H1 (cell line): ENCODE measurements at regions not wholly inside any gene's neighbourhood (a gene's known extent, or its start where the extent isn't known, plus 50 kb on each side); places are given as distances from the start of the nearest gene placed in this dataset.

Experiments used
- CTCF ChIA-PET: fragments of 300-600 bp; sonication (Branson Sonifier 250); formaldehyde crosslinking; loops from one replicate; lab custom pipeline; 2021; ENCODE audit not compliant: partially characterized antibody; lab: Charles Lee
- POLR2A ChIA-PET: fragments of 300-600 bp; sonication (Branson Sonifier 250); formaldehyde crosslinking; loops from one replicate; lab custom pipeline; 2021; ENCODE audit warnings: inconsistent platforms; ENCODE audit not compliant: partially characterized antibody; lab: Charles Lee
- DNase-seq, 2 experiments: peaks; one replicate each; pipeline versions ENCODE4 v3.0.0 to v3.0.0-alpha.2; 2010 to 2022; ENCODE audit warnings: low spot score in 2 of 2, low read depth in 1 of 2, mixed read lengths in 1 of 2
- FAIRE-seq: peaks from 2 replicates; lab custom pipeline; 2011; peaks lifted over from hg19 to GRCh38; lab: Jason Lieb, UNC
- H2AFZ ChIP-seq: 2 replicates; pipeline ENCODE4 v1.8.1; 2012; ENCODE audit warnings: low read length, inconsistent platforms
- H2AK5ac ChIP-seq: 2 replicates; pipeline ENCODE4 v1.6.1; 2013; ENCODE audit warnings: low read depth, low read length
- H2BK120ac ChIP-seq: replicated peaks from 2 replicates; pipeline ENCODE3; 2013; ENCODE audit warnings: low read depth, low read length, inconsistent platforms
- H2BK12ac ChIP-seq: 2 replicates; pipeline ENCODE4 v1.6.1; 2013; ENCODE audit warnings: low read depth, low read length
- H2BK15ac ChIP-seq: 2 replicates; pipeline ENCODE4 v1.6.1; 2013; ENCODE audit warnings: low read length
- H2BK20ac ChIP-seq: 2 replicates; pipeline ENCODE4 v1.6.1; 2013; ENCODE audit warnings: low read length
- H2BK5ac ChIP-seq: 2 replicates; pipeline ENCODE4 v1.6.1; 2013; ENCODE audit warnings: low read depth, low read length
- H3K14ac ChIP-seq: 2 replicates; pipeline ENCODE4 v1.6.1; 2013; ENCODE audit warnings: inconsistent platforms; ENCODE audit not compliant: insufficient read length
- H3K18ac ChIP-seq: 2 replicates; pipeline ENCODE4 v1.6.1; 2013; ENCODE audit warnings: low read length; ENCODE audit errors: extremely low read depth
- H3K23ac ChIP-seq: 2 replicates; pipeline ENCODE4 v1.6.1; 2013; ENCODE audit warnings: inconsistent platforms; ENCODE audit not compliant: insufficient read length
- H3K23me2 ChIP-seq: 2 replicates; pipeline ENCODE4 v1.6.1; 2013; ENCODE audit warnings: low read depth, low read length
- H3K27ac ChIP-seq: 2 replicates; pipeline ENCODE4 v1.6.1; 2011; ENCODE audit warnings: low read depth, low read length, inconsistent platforms
- H3K27me3 ChIP-seq, 4 experiments: replicated peaks in 1 of 4; 1 replicate in 1 of 4; 2 replicates in 3 of 4; pipeline versions ENCODE4 v1.6.1 to v1.8.1; 2011 to 2013; ENCODE audit warnings: low read length in 3 of 4, mild to moderate bottlenecking in 3 of 4, inconsistent platforms in 2 of 4, mixed read lengths in 2 of 4, moderate library complexity in 1 of 4; ENCODE audit not compliant: control insufficient read depth in 3 of 4, insufficient read depth in 3 of 4; ENCODE audit errors: extremely low read depth in 1 of 4
- H3K36me3 ChIP-seq, 4 experiments: 2 replicates each; pipeline versions ENCODE4 v1.6.1 to v1.8.1; 2011 to 2013; ENCODE audit warnings: mild to moderate bottlenecking in 4 of 4, low read length in 3 of 4, moderate library complexity in 2 of 4, control low read depth in 1 of 4, inconsistent platforms in 1 of 4; ENCODE audit not compliant: insufficient read depth in 4 of 4, control insufficient read depth in 2 of 4
- H3K4ac ChIP-seq: replicated peaks from 2 replicates; pipeline ENCODE3; 2013; ENCODE audit warnings: low read length, low read depth, mixed read lengths, inconsistent platforms; ENCODE audit not compliant: insufficient read length
- H3K4me1 ChIP-seq, 4 experiments: replicated peaks in 1 of 4; 1 replicate in 1 of 4; 2 replicates in 3 of 4; pipeline versions ENCODE4 v1.6.1 to v1.8.1; 2011 to 2013; ENCODE audit warnings: low read length in 3 of 4, inconsistent platforms in 2 of 4, mixed read lengths in 1 of 4; ENCODE audit not compliant: insufficient read depth in 4 of 4, control insufficient read depth in 3 of 4
- H3K4me2 ChIP-seq, 2 experiments: 2 replicates each; pipeline versions ENCODE4 v1.6.1 to v1.8.1; 2011 to 2013; ENCODE audit warnings: low read depth in 2 of 2, low read length in 2 of 2, control low read depth in 1 of 2, inconsistent platforms in 1 of 2, mild to moderate bottlenecking in 1 of 2; ENCODE audit not compliant: insufficient read depth in 1 of 2
- H3K4me3 ChIP-seq, 4 experiments: fragments of 200-600, 300-600 bp in 1 of 4; sonication (generic), shearing (Covaris generic), sonication (Bioruptor Twin) in 1 of 4; 2 replicates each; pipeline versions ENCODE4 v1.5.1 to v1.8.1; 2011 to 2016; ENCODE audit warnings: low read length in 4 of 4, low read depth in 3 of 4, control low read depth in 2 of 4, inconsistent platforms in 2 of 4, mild to moderate bottlenecking in 2 of 4, mixed read lengths in 1 of 4, moderate library complexity in 1 of 4; ENCODE audit not compliant: insufficient read depth in 2 of 4; ENCODE audit errors: extremely low read depth in 1 of 4
- H3K56ac ChIP-seq: replicated peaks from 2 replicates; pipeline ENCODE3; 2013; ENCODE audit warnings: low read depth, mild to moderate bottlenecking, mixed read lengths, low read length, inconsistent platforms; ENCODE audit not compliant: insufficient read length
- H3K79me1 ChIP-seq: 2 replicates; pipeline ENCODE4 v1.6.1; 2013; ENCODE audit warnings: low read depth, low read length, control low read depth
- H3K79me2 ChIP-seq, 2 experiments: 2 replicates each; pipeline versions ENCODE4 v1.6.1 to v1.8.1; 2012 to 2013; ENCODE audit warnings: low read length in 2 of 2, mild to moderate bottlenecking in 2 of 2, inconsistent platforms in 1 of 2; ENCODE audit not compliant: insufficient read depth in 2 of 2, control insufficient read depth in 1 of 2
- H3K9ac ChIP-seq, 4 experiments: replicated peaks in 1 of 4; 1 replicate in 1 of 4; 2 replicates in 3 of 4; pipeline versions ENCODE4 v1.6.1 to v1.8.1; 2011 to 2013; ENCODE audit warnings: low read depth in 3 of 4, low read length in 3 of 4, control low read depth in 2 of 4, mild to moderate bottlenecking in 2 of 4, moderate library complexity in 2 of 4, inconsistent platforms in 1 of 4; ENCODE audit errors: extremely low read depth in 1 of 4
- H3K9me3 ChIP-seq, 2 experiments: 2 replicates each; pipeline versions ENCODE4 v1.6.1 to v1.8.1; 2012 to 2013; ENCODE audit warnings: mild to moderate bottlenecking in 2 of 2, moderate library complexity in 2 of 2, control low read depth in 1 of 2, inconsistent platforms in 1 of 2, low read depth in 1 of 2, low read length in 1 of 2, mixed read lengths in 1 of 2; ENCODE audit not compliant: insufficient read depth in 2 of 2
- H4K20me1 ChIP-seq, 2 experiments: replicated peaks in 1 of 2; 2 replicates each; pipeline versions ENCODE3 to v1.8.1; 2011 to 2013; ENCODE audit warnings: inconsistent platforms in 2 of 2, low read length in 2 of 2, mild to moderate bottlenecking in 1 of 2; ENCODE audit not compliant: insufficient read depth in 2 of 2, control insufficient read depth in 1 of 2
- H4K5ac ChIP-seq: 2 replicates; pipeline ENCODE4 v1.6.1; 2013; ENCODE audit warnings: low read length, low read depth, mixed read lengths, inconsistent platforms; ENCODE audit not compliant: insufficient read length
- H4K8ac ChIP-seq: 2 replicates; pipeline ENCODE4 v1.8.0; 2013; ENCODE audit warnings: mild to moderate bottlenecking, moderate library complexity, low read length, inconsistent platforms; ENCODE audit not compliant: insufficient read depth; ENCODE audit errors: extremely low read depth
- H4K91ac ChIP-seq: replicated peaks from 2 replicates; pipeline ENCODE3; 2013; ENCODE audit warnings: low read length, mixed read lengths, inconsistent platforms; ENCODE audit not compliant: insufficient read length
- CHD2 ChIP-seq: IDR thresholded peaks from 2 replicates; pipeline ENCODE4 v1.6.1; 2012; ENCODE audit warnings: low read length, improper control_type of control experiment
- SP1 ChIP-seq: IDR thresholded peaks from 2 replicates; pipeline ENCODE4 v1.6.1; 2011; ENCODE audit warnings: low read depth, low read length
- SUZ12 ChIP-seq: fragments of 200-600 bp; sonication (generic); IDR thresholded peaks from 2 replicates; pipeline ENCODE4 v1.6.1; 2012; ENCODE audit warnings: mild to moderate bottlenecking, inconsistent platforms, low read length, moderate library complexity, mixed read lengths
- TEAD4 ChIP-seq: IDR thresholded peaks from 2 replicates; pipeline ENCODE4 v1.6.1; 2012; ENCODE audit warnings: low read depth, low read length, inconsistent platforms, mixed read lengths
- WGBS, 2 experiments: shearing (Covaris generic) in 1 of 2; methylation state at CpG; one replicate each; pipeline versions ENCODE4 v1.1.6 to v1.1.7; 2013 to 2015; ENCODE audit warnings: low lambda C conversion rate in 2 of 2, mixed read lengths in 2 of 2, inconsistent platforms in 1 of 2, low coverage in 1 of 2, missing lambda C conversion rate in 1 of 2; ENCODE audit not compliant: insufficient replicate concordance in 2 of 2, insufficient coverage in 1 of 2, insufficient read length in 1 of 2; ENCODE audit errors: extremely low coverage in 1 of 2, missing lambda C conversion rate in 1 of 2; 5-methylcytosine and 5-hydroxymethylcytosine counted together

- Histone ChIP-seq H3K4me2 (no peak overlapping the region), H4K8ac (no peak overlapping the region), H3K27ac (no peak overlapping the region), H2AK5ac (no peak overlapping the region), H4K91ac (no peak overlapping the region), H3K14ac (no peak overlapping the region), H2BK15ac (no peak overlapping the region), H2BK20ac (no peak overlapping the region), H3K18ac (no peak overlapping the region), H4K5ac (no peak overlapping the region), H3K4me1 (no peaks in the 10 kb centered on the region), H3K4me3 (no peak overlapping the region), H2AFZ (no peak overlapping the region), H3K23me2 (no peaks in the 10 kb centered on the region), H3K9ac (no peak overlapping the region), H2BK120ac (no peak overlapping the region), H2BK12ac (no peak overlapping the region), H3K36me3 (no peaks in the 10 kb centered on the region), H3K27me3 (no peaks in the 10 kb centered on the region)
- WGBS, 2 experiments, result 57% methylated on average over 1 of the region's 1 CpG; no CpG with 5 or more reads in 1 of the 2 experiments
- DNase-seq (no peak), FAIRE-seq (no peak)
- no peak for TF ChIP-seq SUZ12
- no peak for TF ChIP-seq TEAD4
- no peak for TF ChIP-seq CHD2
- TF ChIP-seq SP1, result no peak
- TF ChIP-seq, all 59 proteins: peak for 0
- Histone ChIP-seq H3K9me3 (no peaks in the 10 kb centered on the region), H4K20me1 (no peaks in the 10 kb centered on the region), H3K23ac (no peak overlapping the region), H3K79me2 (no peaks in the 10 kb centered on the region), H3K56ac (no peak overlapping the region), H3K79me1 (no peaks in the 10 kb centered on the region), H3K4ac (no peak overlapping the region), H2BK5ac (no peak overlapping the region)
- CTCF ChIA-PET, result no interaction called here
- POLR2A ChIA-PET, result interaction anchor here (0.7 kb wide), 1 partner anchor 39 kb away, joined by 3 read pairs; no protein-coding TSS in a partner anchor
Measured at GRCh38 chr1:187146388-187146787, 317.6 kb downstream of the PLA2G4A start.
